ENCODE measurements at regions not wholly inside any gene's neighbourhood (a gene's known extent, or its start where the extent isn't known, plus 50 kb on each side); places are given as distances from the start of the nearest gene placed in this dataset.

- intact Hi-C loops (cut with DNase I): no loop called here
- ATAC-seq (no peak), DNase-seq (ENCODE audit: missing footprints) (no peak)
Measured at GRCh38 chr11:20253796-20254195, 93.5 kb upstream of the DBX1 start.

- intact Hi-C loops (cut with DNase I): no loop called here
- DNase-seq (ENCODE audit: missing footprints): no peak
- no peak for ATAC-seq
Measured at GRCh38 chr11:20251496-20251895, 91.2 kb upstream of the DBX1 start.

GRCh38 chr11:20250644-20251247 is 90.5 kb upstream of the DBX1 start:
- no peak for DNase-seq (ENCODE audit: missing footprints)
- ATAC-seq: no peak
- intact Hi-C loops (cut with DNase I): no loop called here

- ATAC-seq (no peak), DNase-seq (ENCODE audit: missing footprints) (no peak)
- intact Hi-C loops (cut with DNase I): no loop called here
Measured at GRCh38 chr11:20249796-20250195, 89.5 kb upstream of the DBX1 start.

GRCh38 chr11:20249378-20249777 is 89.1 kb upstream of the DBX1 start:
- intact Hi-C loops (cut with DNase I): no loop called here
- DNase-seq (ENCODE audit: missing footprints) (no peak), ATAC-seq (no peak)

GRCh38 chr11:20248871-20249270 is 88.6 kb upstream of the DBX1 start:
- ATAC-seq (no peak), DNase-seq (ENCODE audit: missing footprints) (no peak)
- intact Hi-C loops (cut with DNase I): no loop called here

- ATAC-seq (no peak), DNase-seq (ENCODE audit: missing footprints) (no peak)
- intact Hi-C loops (cut with DNase I): no loop called here
Measured at GRCh38 chr11:20248121-20248772, 88.0 kb upstream of the DBX1 start.

GRCh38 chr11:20247591-20248007 is 87.3 kb upstream of the DBX1 start:
- intact Hi-C loops (cut with DNase I): no loop called here
- ATAC-seq: no peak

GRCh38 chr11:20243974-20244373 is 83.7 kb upstream of the DBX1 start:
- intact Hi-C loops (cut with DNase I): no loop called here
- ATAC-seq (no peak), DNase-seq (ENCODE audit: missing footprints) (no peak)

More at GRCh38 chr11:20247591-20248007, 87.3 kb upstream of the DBX1 start:
- DNase-seq (ENCODE audit: missing footprints): no peak

GRCh38 chr11:20238712-20239111 is 78.4 kb upstream of the DBX1 start:
- intact Hi-C loops (cut with DNase I): no loop called here
- no peak for ATAC-seq
- DNase-seq (ENCODE audit: missing footprints): no peak

GRCh38 chr11:20235164-20235563 is 74.9 kb upstream of the DBX1 start:
- no peak for DNase-seq (ENCODE audit: missing footprints)
- no peak for ATAC-seq
- intact Hi-C loops (cut with DNase I): no loop called here

- intact Hi-C loops (cut with DNase I): no loop called here
- DNase-seq (ENCODE audit: missing footprints) (no peak), ATAC-seq (no peak)
Measured at GRCh38 chr11:20227631-20228030, 67.4 kb upstream of the DBX1 start.

- intact Hi-C loops (cut with DNase I): no loop called here
- no peak for ATAC-seq
- DNase-seq (ENCODE audit: missing footprints): no peak
Measured at GRCh38 chr11:20226933-20227332, 66.7 kb upstream of the DBX1 start.

- intact Hi-C loops (cut with DNase I): no loop called here
- DNase-seq (ENCODE audit: missing footprints) (no peak), ATAC-seq (no peak)
Measured at GRCh38 chr11:20221566-20221965, 61.3 kb upstream of the DBX1 start.

GRCh38 chr11:20213790-20214189 is 53.5 kb upstream of the DBX1 start:
- DNase-seq (ENCODE audit: missing footprints) (no peak), ATAC-seq (no peak)
- intact Hi-C loops (cut with DNase I): no loop called here

- no peak for ATAC-seq
- DNase-seq (ENCODE audit: missing footprints): no peak
- intact Hi-C loops (cut with DNase I): no loop called here
Measured at GRCh38 chr11:20211691-20212090, 51.4 kb upstream of the DBX1 start.
